ENCODE measurements at regions not wholly inside any gene's neighbourhood (a gene's known extent, or its start where the extent isn't known, plus 50 kb on each side); places are given as distances from the start of the nearest gene placed in this dataset.
"Not testable (repeated sequence)": the region's sequence is repeated elsewhere in the genome, so short reads cannot be mapped to it uniquely, and the experiment has no call there.

DNA sequence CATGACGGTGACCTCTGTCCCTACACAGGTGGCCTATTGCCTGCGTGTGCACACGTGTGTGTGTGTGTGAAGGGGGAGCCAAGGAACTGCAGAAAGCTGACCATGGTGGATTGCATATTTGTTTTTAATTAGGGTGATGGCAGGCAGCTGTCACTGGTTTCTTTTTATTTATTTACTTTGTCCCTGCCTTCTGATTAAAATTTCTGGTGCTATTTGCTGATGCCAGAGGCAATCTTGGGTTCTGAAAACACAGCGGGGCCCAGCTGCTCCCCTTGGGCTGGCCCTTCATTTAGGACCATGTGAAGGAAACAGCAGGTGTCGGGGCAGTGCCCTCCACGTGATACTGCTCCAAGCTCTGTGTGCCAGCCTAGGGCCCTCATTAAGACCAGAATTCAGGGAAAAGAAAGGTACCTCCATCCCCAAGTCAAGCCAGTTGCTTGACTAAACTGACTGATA lies 71.3 kb upstream of the PODXL start:
- DNase-seq: no peak

DNA sequence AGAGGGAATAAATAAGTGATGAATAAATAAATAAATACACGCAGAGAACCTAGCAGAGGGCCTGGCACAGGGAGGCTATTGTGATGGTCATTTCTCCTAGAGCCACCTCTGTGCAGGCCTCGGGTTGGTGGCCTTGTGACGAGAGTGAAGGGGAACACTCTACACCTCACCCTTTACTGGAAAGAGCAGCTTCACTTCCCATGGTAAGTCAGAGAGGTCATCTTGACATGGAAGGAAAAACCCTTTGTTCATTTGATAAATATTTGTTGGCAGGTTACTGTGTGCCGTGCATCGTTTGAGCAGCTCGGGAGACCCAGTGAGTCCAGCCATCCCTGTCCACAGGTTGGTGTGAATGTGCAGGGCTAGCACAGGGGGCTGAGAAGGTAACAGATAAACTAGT lies 70.2 kb upstream of the PODXL start:
- DNase-seq: no peak

- no peak for DNase-seq
Observed at GRCh38 chr7:131625817-131626372, 69.5 kb upstream of the PODXL start.

DNA sequence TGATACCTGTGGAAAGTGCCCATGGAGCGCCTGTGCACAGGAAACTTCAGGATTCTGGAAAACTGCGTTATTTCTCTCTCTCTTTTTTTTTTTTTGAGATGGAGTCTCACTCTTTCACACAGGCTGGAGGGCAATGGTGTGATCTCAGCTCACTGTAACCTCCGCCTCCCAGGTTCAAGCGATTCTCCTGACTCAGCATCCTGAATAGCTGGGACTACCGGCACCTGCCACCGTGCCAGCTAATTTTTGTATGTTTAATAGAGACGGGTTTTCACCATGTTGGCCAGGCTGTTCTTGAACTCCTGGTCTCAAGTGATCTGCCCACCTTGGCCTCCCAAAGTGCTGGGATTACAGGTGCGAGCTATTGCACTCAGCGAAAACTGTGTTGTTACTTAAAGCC lies 68.9 kb upstream of the PODXL start:
- DNase-seq: not testable (repeated sequence)

DNA sequence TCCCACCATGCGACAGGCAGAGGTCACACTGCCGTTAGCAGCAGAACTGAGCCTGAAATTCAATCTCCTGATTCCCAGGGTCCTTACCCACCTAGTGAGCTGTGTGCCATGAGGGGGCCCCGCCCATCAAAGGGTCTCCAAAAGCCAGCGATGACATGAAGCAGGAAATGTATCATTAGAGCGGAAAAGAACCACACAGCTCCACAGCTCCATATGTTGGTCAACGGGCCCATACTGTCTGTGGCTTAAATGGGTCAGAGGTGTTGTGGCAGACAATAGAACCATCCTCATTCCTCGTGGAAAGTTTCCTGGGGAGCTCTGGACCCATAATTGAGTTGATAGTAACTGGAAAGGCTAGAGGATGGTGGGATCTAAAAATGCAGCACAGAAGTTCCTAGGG lies 68.1 kb upstream of the PODXL start:
- no peak for DNase-seq

DNA sequence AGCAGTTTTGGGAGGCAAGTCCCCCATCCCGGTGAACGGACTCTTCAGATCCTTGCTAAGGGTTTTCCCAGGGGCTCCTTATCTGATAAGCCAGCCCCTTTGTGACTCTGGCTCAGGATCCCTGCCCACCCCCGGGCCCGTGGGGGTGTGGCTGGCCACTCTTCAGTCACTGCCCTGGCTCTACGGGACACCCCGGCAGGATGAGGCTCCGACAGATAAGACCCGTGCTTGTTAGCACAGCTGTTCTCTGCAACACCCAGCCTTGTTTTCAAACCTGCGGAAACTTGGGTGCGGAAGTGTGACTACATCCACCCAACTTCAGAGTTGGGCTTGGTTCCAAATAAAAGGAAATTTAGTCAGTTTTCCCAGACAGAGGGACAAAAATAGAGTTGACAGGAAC lies 66.7 kb upstream of the PODXL start:
- no peak for DNase-seq

DNA sequence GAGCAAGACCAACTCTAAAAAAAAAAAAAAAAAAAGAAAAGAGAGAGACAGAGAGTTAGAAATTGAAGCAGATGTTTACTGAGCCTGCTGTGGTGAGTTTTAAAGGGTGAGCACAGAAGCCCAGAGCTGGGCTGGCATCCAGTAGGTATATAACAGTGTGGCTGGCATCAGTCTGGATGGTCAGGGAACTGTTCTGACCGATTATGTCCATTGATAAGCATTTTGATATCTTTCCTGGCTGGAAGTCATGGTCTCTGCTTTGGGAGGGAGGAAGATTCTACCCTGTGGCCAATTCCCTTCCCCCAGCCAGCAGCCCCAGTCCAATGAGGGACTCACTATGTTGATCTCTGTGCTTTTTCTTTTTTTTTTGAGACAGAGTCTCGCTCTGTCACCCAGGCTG lies 65.2 kb upstream of the PODXL start:
- no peak for DNase-seq

- no peak for DNase-seq
Observed at GRCh38 chr7:131620673-131621609, 64.5 kb upstream of the PODXL start.

DNA sequence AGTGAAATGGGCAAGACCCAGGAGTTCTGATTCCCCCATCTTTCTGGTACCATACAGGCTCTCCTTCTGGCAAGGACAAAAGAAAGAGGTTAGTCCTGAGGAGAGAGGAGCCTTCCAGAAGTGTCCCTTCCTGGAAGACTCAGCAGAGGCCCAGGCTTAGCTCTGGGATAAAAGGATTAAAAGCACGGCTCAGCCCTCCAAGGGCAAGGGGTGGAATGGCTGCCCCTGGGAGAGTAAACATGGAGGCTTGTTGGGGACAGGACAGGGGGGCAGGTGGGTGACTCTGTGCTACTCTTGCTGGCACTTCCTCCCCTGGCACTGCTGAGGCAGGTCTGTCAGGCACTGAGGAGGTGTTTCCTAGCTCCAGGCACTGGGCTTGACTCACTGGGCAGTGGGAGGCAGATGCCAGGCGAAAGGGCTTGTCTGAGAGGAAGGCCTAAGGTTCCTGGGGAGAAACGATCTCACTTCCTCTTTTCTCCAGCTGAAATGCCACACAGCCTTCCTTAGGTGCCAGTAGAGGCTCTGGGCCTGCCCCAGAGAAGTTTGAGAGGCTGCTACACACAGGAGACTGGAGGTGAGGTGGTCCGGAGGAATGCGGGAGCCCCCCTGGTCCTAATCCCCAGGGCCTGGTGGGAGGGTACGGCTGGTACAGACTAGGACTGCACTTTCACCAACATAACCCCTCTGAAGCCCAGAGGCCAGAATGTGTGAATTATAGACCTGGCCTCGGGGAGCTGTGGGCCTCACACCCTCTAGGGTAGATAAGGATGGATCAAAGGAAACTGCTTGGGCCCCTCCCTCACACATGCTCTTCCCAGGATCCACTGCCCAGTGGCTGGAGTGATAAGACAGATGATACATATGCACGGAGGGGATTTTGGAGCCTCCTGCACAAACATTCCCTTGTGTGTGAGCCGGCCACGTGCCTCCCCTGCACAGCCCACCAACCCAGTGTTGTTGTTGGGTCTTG lies 63.2 kb upstream of the PODXL start:
- DNase-seq: no peak

DNA sequence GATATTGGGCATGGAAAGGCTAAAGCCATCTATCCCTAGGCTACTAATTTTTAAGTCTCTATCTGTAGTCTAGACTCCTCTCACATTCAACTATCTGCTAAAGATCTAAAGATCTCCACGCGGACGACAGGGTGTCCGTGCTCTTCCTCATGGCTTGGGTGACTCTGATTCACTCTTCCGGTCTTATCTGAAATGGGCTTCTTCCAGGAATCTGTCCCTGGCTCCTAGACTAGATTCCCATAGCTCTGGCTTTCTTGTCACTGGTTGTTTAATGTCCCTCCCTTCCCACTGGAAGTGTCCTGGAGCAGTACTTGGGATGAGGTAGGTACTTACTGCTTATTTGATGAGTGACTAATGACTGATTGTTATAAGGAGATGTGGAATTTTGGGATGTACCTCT lies 62.0 kb upstream of the PODXL start:
- no peak for DNase-seq

DNA sequence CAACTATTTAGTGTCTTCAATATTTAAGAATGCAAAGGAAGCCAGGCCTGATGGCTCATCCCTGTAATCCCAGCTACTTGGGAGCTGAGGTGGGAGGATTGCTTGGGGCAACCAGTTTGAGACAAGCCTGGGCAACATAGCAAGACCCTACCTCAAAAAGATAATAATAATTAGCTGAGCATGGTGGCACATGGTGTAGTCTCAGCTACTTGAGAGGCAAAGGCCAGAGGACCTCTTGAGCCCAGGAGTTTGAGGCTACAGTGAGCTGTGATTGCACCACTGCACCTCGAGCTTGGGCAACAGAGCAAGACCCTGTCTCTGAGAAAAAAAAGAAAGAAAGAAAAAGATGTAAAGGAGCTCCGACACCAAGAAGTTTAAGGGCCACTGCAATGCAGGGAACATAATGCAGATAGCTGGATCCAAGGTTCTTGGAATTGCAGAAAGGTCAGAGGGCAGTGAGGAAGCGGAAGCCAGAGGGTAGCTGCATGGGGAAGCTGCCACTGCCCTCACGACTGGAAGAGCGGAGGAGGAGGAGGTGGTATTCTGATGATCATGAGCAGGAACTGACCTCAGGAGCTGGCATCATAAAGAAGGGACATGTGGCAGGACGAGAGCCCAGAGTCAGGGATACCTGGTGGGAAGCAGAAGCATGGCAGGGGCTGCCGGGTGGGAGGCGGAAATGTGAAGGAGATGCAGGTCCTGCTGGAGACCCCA lies 60.2 kb upstream of the PODXL start:
- DNase-seq: no peak

GRCh38 chr7:131613909-131614308 lies 57.5 kb upstream of the PODXL start:
- DNase-seq: no peak

GRCh38 chr7:131610007-131610406 lies 53.6 kb upstream of the PODXL start:
- no peak for DNase-seq

GRCh38 chr7:131608116-131608500 lies 51.7 kb upstream of the PODXL start:
- DNase-seq: no peak

DNA sequence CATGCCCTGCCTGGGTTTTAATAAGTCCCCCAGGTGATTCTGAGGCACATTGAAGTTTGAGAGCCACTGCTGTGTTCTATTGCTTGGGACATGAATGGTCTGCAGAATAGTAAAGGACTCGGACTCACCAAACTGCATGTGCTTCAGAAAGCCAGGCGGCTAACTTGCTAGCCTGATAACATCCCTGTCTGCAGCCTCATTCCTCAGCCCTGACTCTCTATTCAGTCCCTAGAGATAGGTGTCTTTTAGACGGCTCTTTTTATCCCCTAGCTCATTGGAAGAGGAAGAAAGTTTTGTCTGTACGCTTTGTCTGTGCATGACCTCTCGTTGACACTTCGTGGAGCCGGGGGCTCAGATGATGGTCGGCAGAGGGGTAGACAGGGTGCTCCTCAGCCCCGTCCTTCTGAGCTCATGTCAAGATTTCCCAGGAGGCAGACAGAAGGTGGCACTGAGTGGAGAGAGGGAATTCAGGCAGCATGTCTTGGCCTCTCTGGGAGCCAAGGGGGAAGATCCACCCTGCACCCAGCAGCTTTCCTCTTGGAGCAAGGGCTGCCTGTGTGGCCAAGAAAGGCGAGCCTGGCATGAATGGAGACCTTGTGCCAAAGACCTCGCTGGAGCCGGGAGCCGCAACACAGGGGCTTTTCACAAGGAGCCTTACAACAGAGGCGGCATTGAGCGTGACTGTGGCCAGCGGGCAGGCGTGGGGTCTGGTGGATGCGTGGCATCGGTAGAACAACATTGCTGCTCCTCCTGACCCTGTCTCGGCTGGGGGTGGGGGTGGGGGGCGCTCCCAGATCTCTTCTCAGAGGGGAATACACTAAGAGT lies 51.1 kb upstream of the PODXL start:
- no peak for DNase-seq

- no peak for DNase-seq
Observed at GRCh38 chr7:131606346-131607290, 50.2 kb upstream of the PODXL start.

All from activated T-cell treated with anti-CD3 and anti-CD28 coated beads for 4 hours (primary cell).